ENCODE measurements at regions not wholly inside any gene's neighbourhood (a gene's known extent, or its start where the extent isn't known, plus 50 kb on each side); places are given as distances from the start of the nearest gene placed in this dataset.

- 96% methylated on average over 1 of the region's 1 CpG; no CpG with 5 or more reads in 1 of the 2 experiments for WGBS, 2 experiments (ENCODE audit: extremely low coverage in 1 of 2, insufficient coverage in 1 of 2, insufficient read length in 1 of 2, insufficient replicate concordance in 2 of 2, low coverage in 1 of 2, low lambda C conversion rate in 2 of 2, missing lambda C conversion rate in 1 of 2)
- CTCF ChIA-PET (ENCODE audit: partially characterized antibody): interaction anchor here (0.6 kb wide), 1 partner anchor 75 kb away, joined by 3 read pairs; no protein-coding TSS in a partner anchor
Observed at GRCh38 chr5:30574761-30575160, 618.7 kb upstream of the CDH6 start.

More at GRCh38 chr5:30574761-30575160, 618.7 kb upstream of the CDH6 start:
- Histone ChIP-seq H2AK5ac (ENCODE audit: low read depth, low read length) (no peak overlapping the region), H3K4me2 (ENCODE audit: insufficient read depth in 1 of 2, low read depth in 2 of 2, low read length in 2 of 2) (no peak overlapping the region), H2AFZ (ENCODE audit: low read length) (no peak overlapping the region), H3K4ac (replicated peaks; ENCODE audit: insufficient read length, low read depth, low read length) (no peak overlapping the region), H3K18ac (ENCODE audit: extremely low read depth, low read length) (no peak overlapping the region), H3K9ac (replicated peaks in 1 of 4; ENCODE audit: extremely low read depth in 1 of 4, low read depth in 3 of 4, low read length in 3 of 4) (no peak overlapping the region), H3K79me1 (ENCODE audit: low read depth, low read length) (no peaks in the 10 kb centered on the region), H3K36me3 (ENCODE audit: control insufficient read depth in 2 of 4, insufficient read depth in 4 of 4, low read length in 3 of 4) (no peaks in the 10 kb centered on the region), H2BK20ac (ENCODE audit: low read length) (no peak overlapping the region), H3K79me2 (ENCODE audit: control insufficient read depth in 1 of 2, insufficient read depth in 2 of 2, low read length in 2 of 2) (no peaks in the 10 kb centered on the region), H4K8ac (ENCODE audit: extremely low read depth, insufficient read depth, low read length) (no peak overlapping the region), H3K23ac (ENCODE audit: insufficient read length) (no peak overlapping the region), H3K27ac (ENCODE audit: low read depth, low read length) (no peak overlapping the region), H2BK5ac (ENCODE audit: low read depth, low read length) (no peak overlapping the region), H4K5ac (ENCODE audit: insufficient read length, low read depth, low read length) (no peak overlapping the region), H3K9me3 (ENCODE audit: insufficient read depth in 2 of 2, low read depth in 1 of 2, low read length in 1 of 2) (no peaks in the 10 kb centered on the region), H3K23me2 (ENCODE audit: low read depth, low read length) (no peaks in the 10 kb centered on the region), H4K20me1 (replicated peaks in 1 of 2; ENCODE audit: control insufficient read depth in 1 of 2, insufficient read depth in 2 of 2, low read length in 2 of 2) (no peaks in the 10 kb centered on the region), H3K27me3 (replicated peaks in 1 of 4; ENCODE audit: control insufficient read depth in 3 of 4, extremely low read depth in 1 of 4, insufficient read depth in 3 of 4, low read length in 3 of 4) (no peaks in the 10 kb centered on the region), H4K91ac (replicated peaks; ENCODE audit: insufficient read length, low read length) (no peak overlapping the region), H3K56ac (replicated peaks; ENCODE audit: insufficient read length, low read depth, low read length) (no peak overlapping the region), H3K4me3 (ENCODE audit: extremely low read depth in 1 of 4, insufficient read depth in 2 of 4, low read depth in 3 of 4, low read length in 4 of 4) (no peak overlapping the region), H2BK120ac (replicated peaks; ENCODE audit: low read depth, low read length) (no peak overlapping the region), H2BK12ac (ENCODE audit: low read depth, low read length) (no peak overlapping the region), H2BK15ac (ENCODE audit: low read length) (no peak overlapping the region), H3K4me1 (replicated peaks in 1 of 4; ENCODE audit: control insufficient read depth in 3 of 4, insufficient read depth in 4 of 4, low read length in 3 of 4) (no peaks in the 10 kb centered on the region), H3K14ac (ENCODE audit: insufficient read length) (no peak overlapping the region)
- POLR2A ChIA-PET (ENCODE audit: partially characterized antibody): no interaction called here
- TF ChIP-seq SAP30 (IDR thresholded peaks at IDR 0.05; ENCODE audit: insufficient read depth, insufficient replicate concordance, low read length) (no peak), ZNF274 (IDR thresholded peaks at IDR 0.05; ENCODE audit: borderline replicate concordance, extremely low read depth, low read length) (no peak), SIX5 (IDR thresholded peaks at IDR 0.05; ENCODE audit: low read depth, low read length) (no peak), RXRA (IDR thresholded peaks at IDR 0.05; ENCODE audit: insufficient read depth, low read depth, low read length) (no peak), SP1 (IDR thresholded peaks at IDR 0.05; ENCODE audit: low read depth, low read length) (no peak), TAF1 (IDR thresholded peaks at IDR 0.05; ENCODE audit: low read depth, low read length) (no peak), CTCF (IDR thresholded peaks at IDR 0.05; ENCODE audit: control extremely low read depth in 1 of 3, insufficient read depth in 1 of 3, low read depth in 1 of 3, low read length in 3 of 3) (no peak), NANOG (IDR thresholded peaks at IDR 0.05; ENCODE audit: insufficient read depth, low read depth, low read length, poor library complexity, severe bottlenecking) (no peak), HDAC6 (IDR thresholded peaks at IDR 0.05; ENCODE audit: low read depth, low read length) (no peak), KDM5A (IDR thresholded peaks at IDR 0.05; ENCODE audit: low read length) (no peak), SP4 (IDR thresholded peaks at IDR 0.05; ENCODE audit: low read length) (no peak), BACH1 (IDR thresholded peaks at IDR 0.05; ENCODE audit: low read length) (no peak)
- TF ChIP-seq, protein P1, sequence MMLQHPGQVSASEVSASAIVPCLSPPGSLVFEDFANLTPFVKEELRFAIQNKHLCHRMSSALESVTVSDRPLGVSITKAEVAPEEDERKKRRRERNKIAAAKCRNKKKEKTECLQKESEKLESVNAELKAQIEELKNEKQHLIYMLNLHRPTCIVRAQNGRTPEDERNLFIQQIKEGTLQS (IDR thresholded peaks at IDR 0.05; ENCODE audit: insufficient read depth, low read depth, low read length): no peak
- FAIRE-seq (no peak), DNase-seq (ENCODE audit: low read depth in 1 of 2, low spot score in 2 of 2) (no peak)

Data from H1 (cell line).